Stimulated activated memory B cell treated with anti-CD40 and anti-IgM and Interleukin-4, amounts not matched to agents 10 μg/mL and 1 μg/mL and 100 μg/mL, for 72 hours (primary cell): ENCODE measurements at regions not wholly inside any gene's neighbourhood (a gene's known extent, or its start where the extent isn't known, plus 50 kb on each side); places are given as distances from the start of the nearest gene placed in this dataset.

Source experiments
- ATAC-seq: fragments of 150-1000 bp; cut with Tn5 transposase; 2 replicates; pipeline ENCODE4 v1.10.0; 2021
- H3K27ac Mint-ChIP-seq: one replicate; pipeline ENCODE4 v1.8.0; 2022; ENCODE audit warnings: mild to moderate bottlenecking, mixed read lengths
- H3K27me3 Mint-ChIP-seq: one replicate; pipeline ENCODE4 v1.8.0; 2022; ENCODE audit warnings: mixed read lengths
- H3K36me3 Mint-ChIP-seq: one replicate; pipeline ENCODE4 v1.8.0; 2022; ENCODE audit warnings: mixed read lengths
- H3K4me1 Mint-ChIP-seq: one replicate; pipeline ENCODE4 v1.8.0; 2022; ENCODE audit warnings: mixed read lengths
- H3K4me3 Mint-ChIP-seq: one replicate; pipeline ENCODE4 v1.8.0; 2022; ENCODE audit warnings: mild to moderate bottlenecking, moderate library complexity, mixed read lengths
- H3K9me3 Mint-ChIP-seq: one replicate; pipeline ENCODE4 v1.8.0; 2022; ENCODE audit warnings: mixed read lengths

DNA sequence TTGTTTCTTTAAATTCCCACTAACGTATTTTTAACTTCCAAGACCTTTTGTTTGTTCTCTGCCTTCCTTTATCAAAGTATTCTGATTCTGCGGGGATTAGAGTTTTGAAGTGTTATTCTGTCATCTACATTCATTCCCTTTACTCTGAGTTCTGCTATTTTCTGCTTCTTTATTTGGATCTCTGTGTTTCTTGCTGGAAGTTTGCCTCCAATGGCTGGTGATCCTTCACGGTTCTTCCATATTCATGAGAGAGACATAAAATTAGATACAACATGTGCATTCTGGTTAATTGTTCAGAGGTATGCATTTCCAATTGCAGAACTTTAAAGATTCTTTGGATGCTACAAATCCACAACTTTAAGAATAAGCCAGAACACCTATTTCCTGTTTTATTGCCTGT is 244.7 kb upstream of the ADARB2 start:
- Mint-ChIP-seq H3K27me3 (peaks cover 28% of the 10 kb centered on the region), H3K4me3 (no peak overlapping the region), H3K36me3 (no peaks in the 10 kb centered on the region), H3K9me3 (peaks cover 10% of the 10 kb centered on the region), H3K4me1 (no peaks in the 10 kb centered on the region), H3K27ac (no peak overlapping the region)
- no peak for ATAC-seq

DNA sequence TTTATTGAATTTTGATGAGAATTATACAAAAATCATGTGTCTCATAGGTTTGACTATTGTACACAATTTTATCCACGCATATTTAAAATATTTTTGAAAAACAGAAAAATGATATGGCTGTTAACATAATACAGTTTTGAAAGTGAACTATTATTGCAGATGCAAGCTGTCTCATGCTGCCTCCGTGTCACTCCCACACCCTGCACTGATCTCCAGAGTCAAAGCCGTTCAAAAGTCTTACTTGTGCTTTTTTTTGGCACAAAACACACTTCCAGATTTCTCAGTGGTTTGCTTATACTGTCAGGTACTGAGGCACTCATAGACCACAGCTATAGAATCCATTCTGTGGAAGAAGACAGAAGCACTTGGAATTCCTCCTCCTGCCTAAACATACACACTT is 243.1 kb upstream of the ADARB2 start:
- Mint-ChIP-seq H3K27me3 (peaks cover 22% of the 10 kb centered on the region), H3K4me1 (no peaks in the 10 kb centered on the region), H3K9me3 (peaks cover 10% of the 10 kb centered on the region), H3K27ac (no peak overlapping the region), H3K4me3 (no peak overlapping the region), H3K36me3 (no peaks in the 10 kb centered on the region)
- no peak for ATAC-seq

GRCh38 chr10:1978584-1978983 is 241.3 kb upstream of the ADARB2 start:
- no peak overlapping the region for H3K27ac Mint-ChIP-seq
- ATAC-seq: no peak
- no peak overlapping the region for H3K4me3 Mint-ChIP-seq
- H3K9me3 Mint-ChIP-seq: peaks cover 10% of the 10 kb centered on the region
- H3K4me1 Mint-ChIP-seq: no peaks in the 10 kb centered on the region
- peaks cover 9% of the 10 kb centered on the region for H3K27me3 Mint-ChIP-seq
- H3K36me3 Mint-ChIP-seq: no peaks in the 10 kb centered on the region

DNA sequence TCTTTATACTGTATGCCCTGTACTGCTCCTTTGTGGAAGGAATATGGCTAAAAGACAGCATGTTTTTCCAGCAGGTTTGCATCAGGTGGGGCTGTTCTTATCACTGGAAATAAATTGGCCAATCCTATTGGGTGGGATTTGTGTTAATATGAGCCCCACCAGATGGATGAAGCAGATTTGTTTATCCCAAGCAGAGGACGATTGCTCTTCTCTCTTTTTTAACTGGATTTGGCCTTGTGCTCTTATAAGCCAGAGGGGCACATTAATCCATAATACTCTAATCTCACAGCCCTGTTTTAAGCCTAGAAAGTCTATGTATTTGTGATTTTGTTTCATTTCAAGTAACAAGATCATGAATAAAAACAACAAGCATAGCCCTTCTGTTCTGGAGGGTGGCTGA is 240.1 kb upstream of the ADARB2 start:
- Mint-ChIP-seq H3K36me3 (no peaks in the 10 kb centered on the region), H3K9me3 (peaks cover 10% of the 10 kb centered on the region), H3K4me3 (no peak overlapping the region), H3K27me3 (peaks cover 9% of the 10 kb centered on the region), H3K4me1 (no peaks in the 10 kb centered on the region), H3K27ac (no peak overlapping the region)
- no peak for ATAC-seq

DNA sequence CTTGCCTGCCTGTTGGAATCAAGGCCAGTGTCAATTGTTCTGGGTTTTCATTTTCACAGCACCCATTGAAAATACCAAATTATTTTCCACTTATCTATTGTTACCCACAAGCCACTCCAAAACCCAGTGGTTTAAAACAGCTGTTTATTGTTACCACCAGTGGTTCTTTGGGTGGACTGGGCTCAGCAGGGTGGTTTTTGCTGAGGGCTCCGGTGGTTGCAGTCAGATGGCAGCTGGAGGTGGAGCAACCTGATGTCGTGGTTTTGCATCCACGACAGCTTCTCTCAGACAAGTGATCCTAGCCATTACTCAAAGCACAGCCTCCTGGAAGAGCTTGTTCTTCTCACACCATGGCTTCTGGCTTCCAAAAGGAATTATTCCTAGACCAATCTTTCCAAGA is 235.1 kb upstream of the ADARB2 start:
- Mint-ChIP-seq H3K4me3 (no peak overlapping the region), H3K9me3 (no peaks in the 10 kb centered on the region), H3K36me3 (no peaks in the 10 kb centered on the region), H3K27ac (no peak overlapping the region), H3K4me1 (no peaks in the 10 kb centered on the region), H3K27me3 (no peaks in the 10 kb centered on the region)
- ATAC-seq: no peak

GRCh38 chr10:1968257-1969033 is 231.1 kb upstream of the ADARB2 start:
- Mint-ChIP-seq H3K9me3 (no peaks in the 10 kb centered on the region), H3K36me3 (no peaks in the 10 kb centered on the region), H3K4me3 (no peak overlapping the region), H3K4me1 (no peaks in the 10 kb centered on the region), H3K27me3 (peaks cover 29% of the 10 kb centered on the region), H3K27ac (no peak overlapping the region)
- no peak for ATAC-seq

DNA sequence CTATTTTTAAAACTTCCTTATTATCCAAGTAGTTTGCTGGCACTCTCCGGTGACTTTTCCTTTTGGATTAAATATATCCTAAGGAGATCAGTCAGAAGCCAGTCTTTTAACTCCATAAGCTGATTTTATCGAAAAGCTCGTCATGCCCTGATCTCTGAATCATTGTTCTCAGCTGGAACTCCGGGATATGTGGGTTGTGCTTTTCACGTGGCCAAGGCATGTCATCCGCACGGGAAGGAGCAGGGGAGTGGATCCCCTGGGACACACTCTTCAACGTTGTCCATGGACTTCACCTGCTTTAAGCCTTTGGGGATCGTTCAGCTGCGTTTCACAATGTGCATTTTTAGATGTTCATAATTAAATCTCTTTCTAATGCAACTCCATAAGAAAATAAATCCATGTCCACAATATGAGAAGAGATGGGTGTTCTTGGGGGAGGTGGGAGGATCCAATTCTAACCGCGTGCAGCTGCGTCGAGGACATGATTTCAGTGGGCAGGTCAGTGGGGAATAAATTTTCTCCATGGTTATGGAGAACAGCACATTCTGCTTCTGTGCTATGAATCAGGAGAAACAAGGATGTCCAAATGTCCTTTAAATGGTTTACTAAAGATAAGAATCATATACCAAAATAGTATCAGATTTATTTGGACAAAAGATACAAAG is 229.5 kb upstream of the ADARB2 start:
- no peak overlapping the region for H3K27ac Mint-ChIP-seq
- no peaks in the 10 kb centered on the region for H3K9me3 Mint-ChIP-seq
- H3K4me3 Mint-ChIP-seq: no peak overlapping the region
- H3K27me3 Mint-ChIP-seq: peaks cover 38% of the 10 kb centered on the region
- ATAC-seq: no peak
- no peaks in the 10 kb centered on the region for H3K4me1 Mint-ChIP-seq
- H3K36me3 Mint-ChIP-seq: no peaks in the 10 kb centered on the region

DNA sequence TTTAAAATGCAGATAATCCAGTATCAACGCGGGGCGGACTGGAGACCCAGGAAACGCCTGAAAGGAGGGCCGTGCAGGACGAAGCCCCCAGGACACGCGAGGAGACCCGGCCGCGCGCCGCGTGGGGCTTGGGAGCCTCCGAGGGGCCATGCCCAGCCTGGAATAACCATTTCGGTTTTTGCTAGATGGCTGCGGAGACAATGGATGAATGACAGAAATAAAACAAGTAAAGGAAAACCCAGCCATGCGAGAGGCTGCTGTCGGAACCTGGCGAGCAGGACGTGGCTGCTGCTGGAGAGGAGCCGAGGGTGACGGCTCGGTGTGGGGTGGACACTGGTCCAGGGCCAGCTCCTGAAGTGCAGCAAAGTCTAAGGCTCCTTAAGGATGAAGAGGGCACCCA is 227.2 kb upstream of the ADARB2 start:
- H3K36me3 Mint-ChIP-seq: no peaks in the 10 kb centered on the region

DNA sequence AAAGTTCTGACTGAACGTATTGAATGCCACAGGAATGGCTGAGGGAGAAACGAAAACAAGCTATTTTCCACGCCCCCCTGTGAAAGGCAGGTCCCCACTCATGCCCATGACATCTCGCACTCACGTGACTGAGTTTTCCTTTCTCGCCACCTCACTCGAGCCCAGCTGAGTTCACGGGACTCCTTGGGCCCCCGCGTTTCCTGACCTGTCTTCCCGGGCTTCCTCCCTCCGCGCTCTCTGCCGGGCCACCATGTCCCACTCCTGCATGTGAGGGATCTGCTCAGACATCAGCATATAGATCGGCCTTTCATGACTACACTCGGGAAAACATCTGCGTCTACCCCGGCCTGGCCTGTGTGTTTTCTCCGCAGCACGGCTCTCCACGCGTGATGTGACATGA is 226.0 kb upstream of the ADARB2 start:
- Mint-ChIP-seq H3K36me3 (no peaks in the 10 kb centered on the region), H3K9me3 (no peaks in the 10 kb centered on the region), H3K4me1 (no peaks in the 10 kb centered on the region), H3K27me3 (peaks cover 52% of the 10 kb centered on the region), H3K4me3 (no peak overlapping the region), H3K27ac (no peak overlapping the region)
- ATAC-seq: no peak

More for the DNA sequence above, 227.2 kb upstream of the ADARB2 start:
- H3K9me3 Mint-ChIP-seq: no peaks in the 10 kb centered on the region
- H3K27me3 Mint-ChIP-seq: peaks cover 52% of the 10 kb centered on the region
- ATAC-seq: no peak
- no peak overlapping the region for H3K4me3 Mint-ChIP-seq
- H3K4me1 Mint-ChIP-seq: no peaks in the 10 kb centered on the region
- no peak overlapping the region for H3K27ac Mint-ChIP-seq

DNA sequence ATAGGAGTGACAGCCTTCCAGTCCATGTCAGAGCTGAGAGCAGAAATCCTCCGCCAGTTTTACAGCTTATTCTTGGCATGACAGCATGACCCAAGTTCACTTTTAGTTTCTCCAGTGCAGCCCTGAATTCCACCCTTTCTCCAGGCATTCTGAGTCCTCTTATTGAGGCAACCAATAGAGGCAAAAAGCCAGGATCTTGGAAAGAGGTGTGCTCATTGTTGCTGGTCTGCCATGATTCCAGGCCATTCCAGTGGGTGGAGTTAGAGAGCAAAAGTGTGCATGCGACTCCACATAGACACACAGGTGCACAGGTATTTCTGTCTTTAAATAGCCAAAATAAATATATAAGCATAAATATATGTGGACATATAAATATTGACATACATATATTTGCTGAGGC is 224.7 kb upstream of the ADARB2 start:
- H3K27ac Mint-ChIP-seq: no peak overlapping the region
- no peak for ATAC-seq
- H3K9me3 Mint-ChIP-seq: no peaks in the 10 kb centered on the region
- peaks cover 52% of the 10 kb centered on the region for H3K27me3 Mint-ChIP-seq
- H3K4me1 Mint-ChIP-seq: no peaks in the 10 kb centered on the region
- no peak overlapping the region for H3K4me3 Mint-ChIP-seq
- H3K36me3 Mint-ChIP-seq: no peaks in the 10 kb centered on the region

GRCh38 chr10:1960982-1961381 is 223.7 kb upstream of the ADARB2 start:
- Mint-ChIP-seq H3K4me3 (no peak overlapping the region), H3K27me3 (peaks cover 44% of the 10 kb centered on the region), H3K4me1 (no peaks in the 10 kb centered on the region), H3K27ac (no peak overlapping the region), H3K36me3 (no peaks in the 10 kb centered on the region), H3K9me3 (peaks cover under 1% of the 10 kb centered on the region)
- ATAC-seq: no peak

DNA sequence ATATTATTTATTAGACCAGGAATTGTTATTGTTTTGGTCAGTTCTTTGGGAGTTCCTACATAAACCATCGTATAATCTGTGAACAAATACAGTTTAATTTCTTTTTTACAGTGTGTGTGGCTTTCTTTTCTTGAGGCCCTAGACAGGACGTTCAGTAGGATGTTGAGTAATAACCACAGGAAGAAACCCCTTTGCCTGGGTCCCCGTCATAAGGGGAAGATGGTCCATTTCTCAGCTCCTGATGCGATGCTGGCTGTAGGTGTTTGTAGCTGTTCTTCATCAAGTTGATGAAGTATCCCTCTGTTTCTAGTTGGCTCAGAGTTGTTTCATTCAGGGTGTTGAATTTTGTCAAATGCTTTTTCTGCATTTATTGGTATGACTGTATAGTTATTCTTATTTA is 219.7 kb upstream of the ADARB2 start:
- Mint-ChIP-seq H3K9me3 (peaks cover 3% of the 10 kb centered on the region), H3K4me3 (no peak overlapping the region), H3K27me3 (peaks cover 26% of the 10 kb centered on the region), H3K27ac (no peak overlapping the region), H3K36me3 (no peaks in the 10 kb centered on the region), H3K4me1 (no peaks in the 10 kb centered on the region)
- no peak for ATAC-seq

- H3K27ac Mint-ChIP-seq: no peak overlapping the region
These were observed 217.0 kb upstream of the ADARB2 start for GRCh38 chr10:1954300-1954699.

GRCh38 chr10:1952126-1953095 is 215.1 kb upstream of the ADARB2 start:
- Mint-ChIP-seq H3K4me1 (no peaks in the 10 kb centered on the region), H3K27me3 (peaks cover 35% of the 10 kb centered on the region), H3K27ac (no peak overlapping the region), H3K4me3 (no peak overlapping the region), H3K36me3 (no peaks in the 10 kb centered on the region), H3K9me3 (peaks cover 3% of the 10 kb centered on the region)
- ATAC-seq: no peak

More at GRCh38 chr10:1954300-1954699, 217.0 kb upstream of the ADARB2 start:
- no peak for ATAC-seq
- Mint-ChIP-seq H3K36me3 (no peaks in the 10 kb centered on the region), H3K4me3 (no peak overlapping the region), H3K4me1 (no peaks in the 10 kb centered on the region), H3K27me3 (peaks cover 21% of the 10 kb centered on the region), H3K9me3 (peaks cover 3% of the 10 kb centered on the region)

DNA sequence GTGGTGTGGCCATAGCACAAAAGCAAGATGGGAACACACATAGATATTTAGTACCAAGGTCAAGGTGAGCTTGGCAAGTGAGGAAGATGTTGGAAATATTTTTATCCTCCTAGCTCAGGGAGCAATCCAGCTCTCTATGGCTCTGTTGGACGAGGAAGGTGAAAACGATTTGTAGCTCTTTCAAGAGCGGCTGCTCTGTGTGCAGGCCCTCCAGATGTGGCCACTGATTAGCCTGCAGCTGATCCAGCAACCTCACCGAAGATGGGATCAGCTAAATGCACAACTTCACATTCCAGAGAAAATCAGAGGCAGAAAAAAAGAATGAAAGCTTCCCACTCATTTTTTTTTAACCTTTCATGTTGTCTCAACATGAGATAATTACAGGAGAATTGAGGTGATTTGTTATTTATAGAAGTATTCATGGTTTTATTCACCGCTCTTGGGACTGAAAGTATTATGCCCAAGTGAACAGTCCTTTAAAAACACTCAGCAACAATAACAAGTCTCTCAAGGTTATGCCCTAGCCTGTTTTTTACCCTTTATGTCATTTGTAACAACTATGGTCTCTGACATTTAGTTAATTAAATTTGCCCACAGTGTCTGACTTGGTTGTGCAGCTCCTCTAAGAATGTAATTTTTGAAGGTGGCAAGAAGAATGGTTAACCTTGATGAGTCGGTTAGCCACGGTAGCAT is 213.6 kb upstream of the ADARB2 start:
- H3K27ac Mint-ChIP-seq: no peak overlapping the region
- no peak for ATAC-seq
- H3K9me3 Mint-ChIP-seq: peaks cover 2% of the 10 kb centered on the region
- H3K27me3 Mint-ChIP-seq: peaks cover 35% of the 10 kb centered on the region
- no peaks in the 10 kb centered on the region for H3K4me1 Mint-ChIP-seq
- H3K36me3 Mint-ChIP-seq: no peaks in the 10 kb centered on the region
- no peak overlapping the region for H3K4me3 Mint-ChIP-seq
